ENCODE measurements at regions not wholly inside any gene's neighbourhood (a gene's known extent, or its start where the extent isn't known, plus 50 kb on each side); places are given as distances from the start of the nearest gene placed in this dataset.

DNA sequence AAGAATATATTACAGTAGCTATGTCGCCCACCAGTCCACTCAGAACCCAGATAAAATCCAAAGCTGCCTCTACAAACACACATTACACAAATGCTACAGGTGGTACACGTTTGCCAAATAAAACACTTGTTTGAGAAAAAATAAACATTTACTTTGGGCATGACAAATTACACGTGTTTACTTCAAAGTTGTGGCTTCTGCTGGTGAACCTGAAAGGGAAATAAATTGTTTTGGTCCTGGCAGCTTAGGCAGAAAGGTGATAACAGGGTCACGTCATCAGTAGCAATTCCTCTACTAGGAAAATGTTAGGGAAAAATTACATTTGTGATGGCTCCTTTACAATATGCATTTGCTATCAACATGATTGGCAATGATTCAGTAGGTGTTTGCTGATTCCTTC lies 497.3 kb upstream of the WWC1 start:
- no peak for FAIRE-seq

GRCh38 chr5:167796672-167797071 lies 494.8 kb upstream of the WWC1 start:
- no peak for FAIRE-seq

DNA sequence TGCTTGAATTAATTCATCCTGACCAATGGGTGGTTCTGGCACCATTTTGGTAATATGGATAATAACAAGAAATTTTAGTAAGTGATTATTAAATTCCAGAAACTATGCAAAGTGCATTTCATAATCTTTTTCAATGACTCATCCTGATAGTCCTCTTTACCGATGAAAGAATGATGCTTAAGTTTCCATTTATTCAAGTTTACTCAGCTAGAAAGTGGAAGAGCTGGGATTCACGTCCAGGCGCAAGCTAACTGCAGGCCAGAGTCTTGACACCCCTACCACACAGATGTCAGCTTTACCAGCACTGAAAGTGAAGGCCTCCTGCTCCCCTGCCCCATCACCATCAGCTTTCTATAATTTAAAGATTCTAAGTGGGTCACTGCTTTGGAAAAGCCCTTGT lies 493.5 kb upstream of the WWC1 start:
- FAIRE-seq: no peak

DNA sequence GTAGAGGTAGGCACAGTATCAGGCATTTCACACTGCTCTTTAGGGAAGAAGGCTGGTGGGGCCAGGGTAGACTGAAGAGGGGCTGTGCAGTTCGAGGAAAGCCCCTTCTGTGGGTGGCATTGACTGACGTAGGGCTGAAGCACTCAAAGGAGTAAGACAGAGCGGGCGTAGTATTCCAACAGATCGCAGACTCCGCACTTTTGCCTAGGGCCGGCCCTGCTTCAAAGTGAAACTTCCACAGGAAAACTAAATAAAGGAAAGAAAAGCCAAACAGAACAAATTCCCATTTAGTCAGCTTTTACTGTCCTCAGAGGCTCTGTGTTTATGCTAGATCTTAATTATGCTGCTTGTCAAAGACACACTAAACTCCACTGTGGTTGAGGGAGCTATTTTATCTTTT lies 493.0 kb upstream of the WWC1 start:
- FAIRE-seq: no peak

DNA sequence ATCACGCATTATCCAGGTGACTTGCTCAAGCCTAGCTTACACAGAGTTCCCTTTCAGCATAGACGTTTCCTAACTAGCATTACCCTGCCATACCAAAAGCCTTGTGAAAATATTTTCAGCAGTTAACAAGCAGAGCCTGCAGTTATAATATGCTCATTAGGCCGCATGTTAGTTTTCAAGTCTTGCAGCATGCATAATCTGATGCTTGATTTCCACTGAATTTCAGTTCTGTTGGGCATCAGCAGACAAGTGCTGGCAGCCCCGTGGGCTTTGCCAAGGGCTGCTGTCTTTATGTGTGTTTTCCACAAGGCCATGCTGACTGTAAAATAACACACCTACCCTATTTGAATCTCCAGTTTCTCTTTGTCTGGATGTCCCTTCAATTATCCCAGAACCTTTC lies 491.0 kb upstream of the WWC1 start:
- no peak for FAIRE-seq

- FAIRE-seq: no peak
These were observed 489.4 kb upstream of the WWC1 start for GRCh38 chr5:167801999-167802398.

GRCh38 chr5:167802755-167803431 lies 488.6 kb upstream of the WWC1 start:
- FAIRE-seq: no peak

DNA sequence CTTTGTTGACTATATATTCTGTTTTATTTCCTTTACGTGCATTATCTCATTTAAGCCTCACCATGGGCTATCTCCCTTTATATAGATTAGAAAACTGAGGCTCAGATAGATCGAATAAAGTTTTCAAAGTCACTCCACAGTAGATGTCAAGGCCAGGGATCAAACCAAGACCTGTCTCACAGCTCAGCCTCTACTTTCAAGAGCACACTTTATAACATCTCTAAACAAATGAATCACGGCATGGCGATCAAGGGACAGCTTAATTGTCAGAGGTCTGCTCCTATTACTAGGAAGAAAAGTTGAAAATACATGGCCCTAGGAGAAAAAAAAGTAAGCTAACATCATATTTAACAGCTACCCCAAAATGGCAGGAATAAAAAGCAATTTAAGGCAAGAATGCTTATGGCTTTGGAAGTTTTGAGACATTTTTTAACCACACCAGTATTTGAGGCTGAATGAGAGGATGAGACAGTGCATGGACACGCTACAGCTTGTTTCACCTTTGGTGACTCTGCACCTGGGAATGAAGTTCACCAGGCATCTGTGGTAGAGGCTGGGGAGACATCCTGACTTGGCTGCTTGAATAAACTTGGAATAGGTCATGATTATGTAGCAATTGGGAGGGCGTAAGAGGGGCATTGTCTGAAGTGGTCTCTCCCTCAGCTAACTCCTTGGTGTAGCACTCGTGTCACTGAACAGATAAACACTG lies 486.8 kb upstream of the WWC1 start:
- no peak for FAIRE-seq

DNA sequence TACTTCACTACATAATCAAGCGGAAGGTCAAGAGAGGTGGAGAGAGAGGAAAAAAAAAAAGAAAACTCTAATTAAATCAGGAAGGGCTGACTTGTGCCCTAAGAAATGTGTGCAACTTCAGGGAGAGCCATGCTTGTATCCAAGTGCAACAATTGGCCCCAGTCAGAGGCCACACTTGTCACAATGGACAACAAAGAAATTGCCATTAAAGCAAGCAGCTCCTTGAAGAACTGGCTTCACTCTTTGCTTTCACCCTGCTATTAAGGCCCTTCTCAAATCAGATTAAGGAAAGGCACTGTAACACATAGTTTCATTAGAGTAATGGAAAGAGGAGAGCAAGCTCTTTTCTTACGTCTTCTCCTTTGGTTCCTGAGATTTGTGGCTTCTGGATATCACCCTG lies 480.9 kb upstream of the WWC1 start:
- FAIRE-seq: no peak

DNA sequence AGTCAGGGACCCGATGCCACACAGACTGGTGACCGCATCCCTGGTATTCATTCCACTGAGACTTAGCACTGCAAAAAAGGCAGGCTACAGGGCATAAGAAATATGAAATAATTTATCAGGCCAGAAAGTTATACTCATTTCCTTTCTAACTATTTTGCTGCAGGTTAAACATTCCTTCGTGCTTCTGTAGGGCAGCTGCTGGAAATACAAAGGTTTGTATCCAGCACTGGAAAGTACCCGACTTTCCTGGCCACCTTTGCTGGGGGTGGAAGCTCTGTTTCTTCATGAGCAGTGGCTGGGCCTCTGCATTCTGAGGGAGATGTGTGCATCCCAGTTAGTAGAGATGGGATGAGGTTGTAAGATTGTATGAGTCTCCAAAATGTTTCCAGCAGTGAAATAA lies 478.6 kb upstream of the WWC1 start:
- no peak for FAIRE-seq

DNA sequence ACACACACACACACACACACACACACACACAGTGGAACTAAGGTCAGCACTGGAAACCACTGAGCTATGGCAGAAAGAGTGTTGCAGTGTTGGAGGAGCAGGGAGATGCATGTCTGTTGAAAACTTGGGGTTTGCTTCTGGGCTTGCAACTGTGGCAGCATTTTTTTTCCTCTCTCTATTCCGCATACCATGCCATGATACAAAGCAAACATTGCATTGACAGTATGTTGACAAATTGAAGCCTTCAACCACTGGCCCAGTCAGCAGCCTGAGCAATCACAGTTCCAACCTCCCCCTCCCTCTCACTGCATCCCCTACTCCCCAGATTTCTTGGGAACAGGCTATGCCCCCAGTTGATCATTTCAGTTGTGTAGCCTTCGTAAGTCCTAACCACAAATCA lies 478.1 kb upstream of the WWC1 start:
- no peak for FAIRE-seq

DNA sequence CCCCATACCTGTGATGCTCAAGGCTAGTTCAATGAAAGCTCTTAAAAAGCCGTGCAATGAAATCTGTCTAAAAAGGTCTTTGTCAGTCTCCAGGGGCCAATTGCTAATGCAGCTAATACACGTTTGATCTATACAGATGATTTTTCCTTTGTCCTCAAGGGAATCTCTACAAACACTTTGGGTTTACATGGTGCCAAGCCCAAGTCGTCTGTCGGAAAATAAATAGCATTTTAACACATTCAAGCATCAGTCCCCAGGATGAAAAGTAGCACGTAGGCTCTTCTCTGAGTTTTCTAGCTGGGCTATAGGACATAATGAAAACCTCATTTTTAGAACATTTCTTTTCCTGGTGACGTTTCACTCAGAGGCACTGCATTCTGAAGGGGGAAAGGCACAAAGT lies 477.4 kb upstream of the WWC1 start:
- no peak for FAIRE-seq

- FAIRE-seq: no peak
These were observed 476.6 kb upstream of the WWC1 start for GRCh38 chr5:167814828-167815227.

DNA sequence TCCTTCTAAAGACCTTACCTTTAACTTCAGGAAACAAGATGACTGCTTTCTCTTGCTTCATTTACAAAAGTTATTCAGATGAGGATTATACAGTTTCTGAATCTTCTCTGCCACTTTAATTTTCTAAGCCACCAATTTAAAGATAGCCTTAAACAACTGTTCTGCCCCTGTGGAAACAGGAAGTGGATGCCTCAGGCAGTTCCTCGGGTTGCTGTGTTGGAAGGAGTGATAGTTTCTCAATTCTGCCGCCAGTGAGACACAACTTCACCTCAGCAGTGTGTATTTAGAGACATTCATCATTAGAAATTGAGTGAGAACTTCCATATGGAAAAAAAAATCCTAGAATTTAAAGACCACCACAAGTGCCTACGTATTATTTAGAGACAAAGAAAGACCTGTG lies 475.1 kb upstream of the WWC1 start:
- FAIRE-seq: no peak

DNA sequence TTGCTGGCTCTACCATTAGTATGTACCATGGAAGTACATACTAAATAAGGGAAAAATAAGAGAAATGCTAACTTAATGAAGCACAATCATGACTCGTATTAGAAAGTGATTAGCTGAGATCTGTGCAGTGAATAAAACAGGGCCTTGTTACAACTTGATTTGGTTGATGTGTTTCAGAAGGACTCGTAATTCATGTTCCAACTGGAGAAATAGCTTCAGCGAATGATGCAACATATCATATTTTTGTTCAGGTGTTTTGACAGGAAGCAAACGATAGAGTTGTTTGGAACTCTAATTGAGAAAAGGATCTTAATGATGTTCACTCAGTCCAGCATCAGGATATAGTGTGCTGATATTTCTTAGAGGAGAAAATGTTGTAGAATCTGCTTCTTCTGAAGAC lies 474.6 kb upstream of the WWC1 start:
- no peak for FAIRE-seq

GRCh38 chr5:167819406-167819805 lies 472.0 kb upstream of the WWC1 start:
- FAIRE-seq: no peak

GRCh38 chr5:167820101-167820990 lies 471.1 kb upstream of the WWC1 start:
- no peak for FAIRE-seq

DNA sequence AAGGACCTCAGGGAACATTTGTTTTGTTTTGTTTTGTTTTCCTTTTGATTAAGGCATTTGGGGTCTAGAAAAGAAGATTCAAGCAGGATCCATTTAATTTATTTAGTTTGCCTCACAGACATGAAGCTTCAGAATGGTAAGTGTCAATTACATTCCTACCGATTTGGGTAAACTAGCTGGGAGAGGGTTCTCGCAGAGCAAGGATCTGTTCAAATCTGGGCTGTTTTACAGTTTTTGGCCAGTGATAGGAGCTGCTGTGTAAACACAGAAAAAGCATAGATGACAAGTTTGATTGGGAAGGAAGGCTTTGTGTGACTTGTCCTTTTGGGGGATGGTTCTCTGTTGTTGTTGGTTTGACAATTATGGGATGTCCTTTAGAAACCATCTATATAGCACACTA lies 470.3 kb upstream of the WWC1 start:
- no peak for FAIRE-seq

DNA sequence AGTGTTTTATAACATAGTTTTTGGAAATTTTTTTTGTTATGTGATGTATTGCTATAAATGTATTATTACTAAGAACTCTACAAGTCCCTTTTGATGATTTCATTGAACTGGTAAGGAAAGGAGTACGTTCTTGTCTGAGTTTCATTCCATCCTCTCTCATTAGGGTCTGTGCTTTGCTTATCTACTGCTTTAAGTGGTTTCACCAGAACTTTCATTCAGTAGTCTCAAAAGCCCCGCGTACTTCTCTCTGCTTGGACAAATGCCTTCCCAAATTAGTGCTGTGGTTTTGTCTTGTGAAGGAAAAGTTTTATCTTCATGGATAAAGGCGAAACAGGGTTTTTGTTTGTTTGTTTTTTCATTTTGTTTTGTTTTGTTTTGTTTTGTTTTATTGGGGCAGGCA lies 469.8 kb upstream of the WWC1 start:
- FAIRE-seq: no peak

DNA sequence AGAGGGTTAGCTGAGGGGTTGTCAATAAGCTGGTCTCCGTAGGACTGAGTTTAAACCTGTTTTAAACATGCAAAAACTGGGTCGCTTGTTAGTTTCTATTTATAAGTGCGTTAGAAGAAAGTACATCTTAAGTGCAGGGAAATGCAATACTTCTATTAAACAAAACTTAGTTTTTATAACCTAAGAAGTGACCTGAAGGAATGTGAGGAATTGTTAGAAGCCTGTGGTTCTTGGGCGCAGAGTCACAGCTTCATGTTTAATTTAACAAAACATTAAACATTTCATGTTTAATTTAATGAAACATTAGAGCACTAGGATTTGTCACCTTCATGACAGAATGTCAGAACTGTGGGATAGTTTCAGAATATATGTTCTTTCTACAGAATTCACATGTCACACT lies 469.2 kb upstream of the WWC1 start:
- FAIRE-seq: peak; percentile 12

DNA sequence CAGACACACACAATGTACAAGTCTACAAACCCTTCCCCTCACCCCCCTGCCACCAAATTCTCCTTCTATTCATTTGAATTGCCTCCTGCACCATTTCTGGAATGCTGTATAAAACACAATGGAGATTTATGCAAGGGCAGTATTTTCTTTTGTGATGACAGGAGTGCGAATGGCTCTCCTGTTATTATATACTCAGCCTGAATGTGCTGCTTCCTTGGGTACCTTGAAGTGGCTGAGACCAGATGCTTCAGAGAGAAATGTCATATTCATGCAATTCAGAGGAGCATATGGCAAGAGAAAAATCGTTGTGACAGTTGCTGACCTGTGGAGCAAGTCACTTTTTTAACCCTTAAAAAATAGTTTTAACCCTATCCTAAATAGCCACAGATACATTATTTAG lies 468.0 kb upstream of the WWC1 start:
- no peak for FAIRE-seq

DNA sequence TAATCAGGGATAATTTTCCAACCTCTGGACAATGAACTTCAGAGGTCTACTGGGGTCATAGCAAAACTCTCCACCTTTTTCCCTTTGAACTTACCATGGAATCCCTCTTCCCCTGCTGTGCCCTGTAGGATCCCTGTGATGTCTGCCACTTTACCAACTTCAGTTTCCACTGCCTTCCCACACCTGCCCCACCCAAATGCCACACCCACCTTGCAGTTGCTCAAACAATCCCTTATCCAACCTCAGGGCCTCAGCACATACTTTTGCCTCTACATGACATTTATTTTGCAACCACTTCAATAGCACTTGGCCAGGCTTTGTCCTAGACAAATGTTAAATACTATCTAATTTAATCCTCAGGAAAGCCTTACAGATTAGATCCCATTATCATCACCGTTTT lies 463.7 kb upstream of the WWC1 start:
- FAIRE-seq: no peak

DNA sequence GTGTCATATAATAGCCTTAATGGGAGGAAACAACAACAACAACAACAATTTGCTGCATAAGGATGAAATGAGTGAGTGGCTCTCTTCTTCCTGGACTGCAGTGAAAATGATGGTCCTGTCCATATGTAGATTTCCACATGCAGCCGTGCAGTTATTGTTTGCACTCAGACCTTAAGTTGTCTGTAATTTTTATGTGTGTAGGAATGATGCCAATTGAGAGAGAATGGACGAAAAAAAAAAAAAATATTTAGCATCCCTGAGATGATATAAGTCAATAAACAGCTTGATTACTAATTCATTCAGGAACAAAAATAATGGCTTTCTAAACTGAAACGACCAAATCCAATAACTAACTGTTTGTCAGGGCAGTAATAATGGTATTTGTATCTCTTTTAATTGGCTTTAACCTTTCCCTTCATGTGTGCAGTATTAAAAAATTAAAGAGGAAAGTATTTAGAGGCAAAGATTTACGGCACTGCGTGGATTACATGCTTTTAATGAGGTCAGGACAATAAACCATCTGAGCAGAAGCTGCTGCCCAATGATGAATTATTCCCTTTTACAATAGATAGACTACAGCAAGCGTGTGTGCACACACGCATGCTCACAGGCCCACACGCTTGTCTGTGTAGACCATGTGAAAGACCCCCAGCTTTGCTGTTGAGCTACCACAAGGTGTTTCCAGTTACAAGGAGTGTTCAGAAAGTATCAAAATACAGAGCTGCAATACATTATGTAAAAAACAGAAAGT lies 459.5 kb upstream of the WWC1 start:
- FAIRE-seq: no peak
